Mucosa of descending colon (tissue), 3 donors: ENCODE measurements at regions not wholly inside any gene's neighbourhood (a gene's known extent, or its start where the extent isn't known, plus 50 kb on each side); places are given as distances from the start of the nearest gene placed in this dataset.

Experiments used
- ATAC-seq: fragments of 200-7000 bp; cut with Tn5 transposase; one replicate; pipeline ENCODE4 v1.9.1; 2020; ENCODE audit warnings: mild to moderate bottlenecking, moderate library complexity
- DNase-seq, 3 donors: peaks; one replicate each; pipeline ENCODE4 v3.0.0-alpha.2; 2020
- H3K36me3 ChIP-seq: fragments of 200-600 bp; one replicate; pipeline ENCODE4 v1.8.0; 2021; ENCODE audit warnings: low read depth, mild to moderate bottlenecking
- H3K4me1 ChIP-seq: fragments of 200-600 bp; one replicate; pipeline ENCODE4 v1.8.0; 2021; ENCODE audit warnings: low read depth, mild to moderate bottlenecking
- H3K4me3 ChIP-seq: fragments of 200-600 bp; one replicate; pipeline ENCODE4 v1.8.0; 2021; ENCODE audit warnings: mild to moderate bottlenecking
- H3K9me3 ChIP-seq: fragments of 200-600 bp; one replicate; pipeline ENCODE4 v1.8.0; 2021; ENCODE audit warnings: mild to moderate bottlenecking
- intact Hi-C, 2 donors: fragments of 100-400 bp; cut with DNase I in 1 of 2; cut with micrococcal nuclease in 1 of 2; formaldehyde crosslinking; loops; one replicate each; pipeline versions ENCODE4 v1.11.0 to v1.11.1; 2022; cut with DNase I, micrococcal nuclease
- TF ChIP-seq, protein P1 (sequence below): fragments of 200-600 bp; IDR thresholded peaks from one replicate; pipeline ENCODE4 v1.8.0; 2022; ENCODE audit warnings: antibody characterized with exemption, mild to moderate bottlenecking
- donor health status: DM: no; HTN: no; CAD: no; lungs with moderate emphysema.
- donor health status: DM: no; HTN: no; CAD: no.
- donor health status: DM: no; HTN: yes; CAD: no.

DNA sequence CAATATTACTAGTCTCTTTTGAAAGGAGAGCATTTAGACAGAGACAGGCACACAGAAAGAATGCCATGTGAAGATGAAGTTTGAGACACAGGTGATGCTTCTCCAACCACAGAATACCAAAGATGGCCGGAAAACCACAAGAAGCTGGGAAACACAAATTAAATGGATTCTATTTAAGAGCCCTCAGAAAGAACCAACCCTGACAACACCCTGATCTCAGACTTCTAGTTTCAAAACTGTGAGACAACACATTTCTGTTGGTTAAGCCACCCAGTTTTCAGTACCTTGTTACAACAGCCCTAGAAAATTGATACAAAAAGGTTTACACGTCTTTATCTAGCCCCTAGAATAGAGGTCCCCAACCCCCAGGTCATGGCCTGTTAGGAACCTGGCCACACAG, 79.8 kb upstream of the CCNG1 start:
- Histone ChIP-seq H3K9me3 (no peaks in the 10 kb centered on the region), H3K36me3 (no peaks in the 10 kb centered on the region), H3K4me1 (no peaks in the 10 kb centered on the region), H3K4me3 (no peak overlapping the region)
- no peak for DNase-seq
- intact Hi-C loops, result no loop called here
- TF ChIP-seq, protein P1, sequence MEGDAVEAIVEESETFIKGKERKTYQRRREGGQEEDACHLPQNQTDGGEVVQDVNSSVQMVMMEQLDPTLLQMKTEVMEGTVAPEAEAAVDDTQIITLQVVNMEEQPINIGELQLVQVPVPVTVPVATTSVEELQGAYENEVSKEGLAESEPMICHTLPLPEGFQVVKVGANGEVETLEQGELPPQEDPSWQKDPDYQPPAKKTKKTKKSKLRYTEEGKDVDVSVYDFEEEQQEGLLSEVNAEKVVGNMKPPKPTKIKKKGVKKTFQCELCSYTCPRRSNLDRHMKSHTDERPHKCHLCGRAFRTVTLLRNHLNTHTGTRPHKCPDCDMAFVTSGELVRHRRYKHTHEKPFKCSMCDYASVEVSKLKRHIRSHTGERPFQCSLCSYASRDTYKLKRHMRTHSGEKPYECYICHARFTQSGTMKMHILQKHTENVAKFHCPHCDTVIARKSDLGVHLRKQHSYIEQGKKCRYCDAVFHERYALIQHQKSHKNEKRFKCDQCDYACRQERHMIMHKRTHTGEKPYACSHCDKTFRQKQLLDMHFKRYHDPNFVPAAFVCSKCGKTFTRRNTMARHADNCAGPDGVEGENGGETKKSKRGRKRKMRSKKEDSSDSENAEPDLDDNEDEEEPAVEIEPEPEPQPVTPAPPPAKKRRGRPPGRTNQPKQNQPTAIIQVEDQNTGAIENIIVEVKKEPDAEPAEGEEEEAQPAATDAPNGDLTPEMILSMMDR, result no peak
- no peak for ATAC-seq

- no peaks in the 10 kb centered on the region for H3K9me3 ChIP-seq
- TF ChIP-seq, protein P1, result no peak
- intact Hi-C loops, result no loop called here
- H3K4me1 ChIP-seq, result no peaks in the 10 kb centered on the region
- H3K4me3 ChIP-seq, result no peak overlapping the region
- ATAC-seq (no peak), DNase-seq (no peak)
- no peaks in the 10 kb centered on the region for H3K36me3 ChIP-seq
Measured at GRCh38 chr5:163360656-163361055, 76.7 kb upstream of the CCNG1 start.

- DNase-seq (no peak), ATAC-seq (no peak)
- intact Hi-C loops, result no loop called here
- no peaks in the 10 kb centered on the region for H3K36me3 ChIP-seq
- TF ChIP-seq, protein P1, result no peak
- no peaks in the 10 kb centered on the region for H3K9me3 ChIP-seq
- H3K4me3 ChIP-seq, result no peak overlapping the region
- H3K4me1 ChIP-seq, result no peaks in the 10 kb centered on the region
Measured at GRCh38 chr5:163361450-163361849, 75.9 kb upstream of the CCNG1 start.

GRCh38 chr5:163362840-163363371, 74.5 kb upstream of the CCNG1 start:
- H3K9me3 ChIP-seq, result no peaks in the 10 kb centered on the region
- DNase-seq (no peak), ATAC-seq (no peak)
- no peaks in the 10 kb centered on the region for H3K36me3 ChIP-seq
- no peaks in the 10 kb centered on the region for H3K4me1 ChIP-seq
- no peak overlapping the region for H3K4me3 ChIP-seq
- TF ChIP-seq, protein P1, result no peak
- intact Hi-C loops, result no loop called here

GRCh38 chr5:163363389-163363788, 74.0 kb upstream of the CCNG1 start:
- TF ChIP-seq, protein P1, result no peak
- Histone ChIP-seq H3K9me3 (no peaks in the 10 kb centered on the region), H3K4me3 (no peak overlapping the region), H3K4me1 (no peaks in the 10 kb centered on the region), H3K36me3 (no peaks in the 10 kb centered on the region)
- ATAC-seq, result no peak
- intact Hi-C loops, result no loop called here
- DNase-seq, result no peak

- DNase-seq (no peak), ATAC-seq (no peak)
- Histone ChIP-seq H3K4me1 (no peaks in the 10 kb centered on the region), H3K4me3 (no peak overlapping the region), H3K36me3 (no peaks in the 10 kb centered on the region), H3K9me3 (no peaks in the 10 kb centered on the region)
- TF ChIP-seq, protein P1, result no peak
- intact Hi-C loops, result no loop called here
Measured at GRCh38 chr5:163366757-163367156, 70.6 kb upstream of the CCNG1 start.
